Retina (tissue), 1 donor: ENCODE measurements at regions not wholly inside any gene's neighbourhood (a gene's known extent, or its start where the extent isn't known, plus 50 kb on each side); places are given as distances from the start of the nearest gene placed in this dataset.

Experiments
- DNase-seq: peaks from one replicate; pipeline ENCODE4 v3.0.0-alpha.2; 2016

GRCh38 chr5:144918371-144918770 lies 747.7 kb downstream of the KCTD16 start:
- no peak for DNase-seq

- DNase-seq = no peak
Observed at GRCh38 chr5:144915452-144915851, 744.8 kb downstream of the KCTD16 start.

DNA sequence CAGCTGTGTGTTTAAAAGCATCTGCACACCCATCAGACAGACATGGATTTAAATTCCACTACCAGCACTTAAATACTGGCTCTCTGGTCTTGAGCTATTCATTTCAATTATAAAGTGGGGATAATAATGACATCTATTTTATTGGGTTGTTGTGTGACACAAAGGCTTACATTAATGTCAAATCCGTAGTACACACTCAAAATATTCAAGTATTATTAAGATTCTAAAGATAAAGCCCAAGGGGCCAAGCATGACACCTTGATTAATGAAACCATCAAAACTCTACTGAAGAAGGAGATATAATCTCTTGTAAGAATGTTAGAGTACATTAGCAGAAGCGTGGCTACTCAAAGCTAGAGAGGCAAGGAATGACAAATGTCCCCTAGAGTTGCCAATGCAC lies 743.0 kb downstream of the KCTD16 start:
- DNase-seq = no peak

DNA sequence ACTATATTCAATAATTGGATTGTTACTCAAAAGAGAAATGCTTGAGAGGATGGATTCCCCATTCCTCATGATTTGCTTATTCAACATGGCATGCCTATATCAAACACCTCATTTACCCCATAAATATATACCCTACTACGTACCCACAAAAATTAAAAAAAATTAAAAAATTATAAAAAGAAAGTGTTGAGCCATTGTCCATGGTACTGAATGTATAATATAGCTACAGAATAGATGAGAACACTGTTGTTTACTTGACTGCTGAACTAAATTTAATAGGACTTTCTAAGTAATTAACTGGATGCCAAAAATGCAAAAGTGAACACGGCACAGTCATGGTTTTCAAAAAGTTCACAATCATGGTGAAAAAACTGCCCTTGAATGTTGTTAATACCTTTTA lies 725.8 kb downstream of the KCTD16 start:
- DNase-seq = no peak

- no peak for DNase-seq
Observed at GRCh38 chr5:144886668-144887067, 716.0 kb downstream of the KCTD16 start.

- no peak for DNase-seq
Observed at GRCh38 chr5:144882739-144883283, 712.1 kb downstream of the KCTD16 start.

GRCh38 chr5:144880513-144880912 lies 709.8 kb downstream of the KCTD16 start:
- DNase-seq = no peak

DNA sequence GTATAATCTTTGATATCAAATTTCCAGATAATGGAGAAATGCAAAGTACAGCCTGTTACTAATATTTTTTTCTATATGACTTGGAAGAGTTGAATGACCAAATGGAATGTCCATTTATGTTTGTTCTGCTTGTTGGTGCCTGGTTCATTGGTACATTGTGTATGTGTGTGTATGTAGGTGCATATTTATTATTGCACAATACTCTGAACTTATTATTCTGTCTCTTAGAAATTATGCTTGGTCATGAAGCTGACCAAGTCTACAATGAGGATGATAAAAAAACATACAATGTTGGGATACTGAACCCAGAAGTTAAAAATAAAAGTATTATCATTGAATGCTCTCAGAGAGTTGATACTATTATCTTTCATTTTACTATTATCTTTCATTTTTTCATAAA lies 706.3 kb downstream of the KCTD16 start:
- DNase-seq = no peak

- no peak for DNase-seq
Observed at GRCh38 chr5:144873076-144873475, 702.4 kb downstream of the KCTD16 start.

- DNase-seq = no peak
Observed at GRCh38 chr5:144864118-144864517, 693.4 kb downstream of the KCTD16 start.

DNA sequence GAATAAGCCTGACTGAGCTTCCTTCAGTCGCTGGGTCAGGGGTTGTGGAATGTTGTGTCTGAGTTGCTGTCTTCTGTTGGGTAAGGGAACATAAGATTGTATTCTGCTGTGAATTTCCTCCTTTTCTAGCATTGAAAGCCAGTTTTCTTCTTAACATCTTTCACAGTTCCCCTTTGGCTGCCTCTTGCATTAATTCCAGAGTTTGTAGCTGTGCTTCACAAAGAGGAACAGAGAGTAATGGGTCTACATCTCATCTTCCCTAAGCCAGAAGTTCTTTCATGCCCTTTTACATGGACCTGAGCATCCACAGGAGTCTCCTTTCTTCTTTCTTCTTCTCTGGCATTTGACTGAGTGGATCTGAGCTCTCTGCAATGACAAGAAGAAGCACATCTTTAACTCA lies 686.8 kb downstream of the KCTD16 start:
- DNase-seq = no peak

GRCh38 chr5:144844086-144844485 lies 673.4 kb downstream of the KCTD16 start:
- no peak for DNase-seq

- no peak for DNase-seq
Observed at GRCh38 chr5:144832416-144832815, 661.7 kb downstream of the KCTD16 start.

- DNase-seq = no peak
Observed at GRCh38 chr5:144831650-144832049, 661.0 kb downstream of the KCTD16 start.

GRCh38 chr5:144822503-144822902 lies 651.8 kb downstream of the KCTD16 start:
- DNase-seq = no peak

DNA sequence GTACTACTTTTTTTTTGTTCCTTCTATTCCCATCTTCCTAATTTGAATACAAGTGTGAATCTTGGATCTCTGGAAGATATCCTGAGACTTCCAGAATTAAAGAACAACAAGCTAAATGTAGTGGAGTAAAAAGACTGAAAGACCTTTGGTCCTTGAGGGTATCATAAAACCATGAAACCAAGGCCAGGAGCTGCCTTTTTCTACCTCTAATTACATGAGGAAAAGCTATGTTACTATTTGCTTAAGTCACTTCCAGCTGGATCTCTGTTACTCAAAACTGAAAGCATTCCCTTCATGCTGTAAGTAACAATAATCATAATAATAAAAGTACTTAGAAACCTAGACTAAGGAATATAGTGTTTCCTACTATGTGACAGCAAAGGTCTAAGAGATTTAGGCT lies 649.6 kb downstream of the KCTD16 start:
- no peak for DNase-seq

- DNase-seq = no peak
Observed at GRCh38 chr5:144815131-144815530, 644.5 kb downstream of the KCTD16 start.

GRCh38 chr5:144812763-144813162 lies 642.1 kb downstream of the KCTD16 start:
- no peak for DNase-seq

- no peak for DNase-seq
Observed at GRCh38 chr5:144800169-144800568, 629.5 kb downstream of the KCTD16 start.

- no peak for DNase-seq
Observed at GRCh38 chr5:144798595-144798994, 627.9 kb downstream of the KCTD16 start.

DNA sequence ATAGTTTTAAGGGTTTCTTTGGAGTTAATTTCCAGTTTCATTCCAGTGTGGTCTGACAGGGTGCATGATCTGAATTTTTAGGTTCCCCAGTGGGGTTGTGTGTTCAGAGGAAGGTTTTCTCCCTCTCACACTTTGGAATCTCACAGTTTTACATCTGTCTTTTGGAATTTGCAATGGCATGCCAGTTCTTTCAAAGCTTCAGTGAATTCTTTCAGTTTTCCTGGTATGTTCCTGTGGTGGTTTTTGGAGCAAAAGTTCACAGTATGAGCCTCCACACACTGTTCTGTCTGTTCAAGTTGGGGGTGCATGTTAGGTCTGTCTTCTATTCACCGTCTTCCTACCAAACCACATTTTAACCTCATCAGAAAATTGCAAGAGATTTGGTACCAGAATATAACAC lies 624.2 kb downstream of the KCTD16 start:
- no peak for DNase-seq

DNA sequence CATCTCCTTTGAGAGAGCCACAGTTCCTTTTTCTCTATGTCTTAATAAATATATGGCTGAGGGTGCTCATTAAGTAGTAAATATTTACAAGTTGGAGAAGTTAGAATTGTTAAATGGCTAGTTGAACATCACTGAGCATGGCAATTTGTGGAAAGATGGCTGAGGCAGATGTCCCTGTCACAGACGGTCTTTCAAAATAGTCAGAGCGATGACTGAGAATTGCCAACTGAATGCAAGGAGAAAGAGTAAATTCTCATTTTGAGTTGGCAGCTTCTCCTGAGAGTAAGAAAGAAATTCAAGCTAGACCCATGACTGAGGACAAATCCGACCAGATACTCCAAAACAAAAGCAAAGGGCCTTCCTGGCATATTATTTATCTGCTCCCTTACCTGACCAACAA lies 617.9 kb downstream of the KCTD16 start:
- no peak for DNase-seq

- DNase-seq = no peak
Observed at GRCh38 chr5:144788046-144788445, 617.4 kb downstream of the KCTD16 start.

DNA sequence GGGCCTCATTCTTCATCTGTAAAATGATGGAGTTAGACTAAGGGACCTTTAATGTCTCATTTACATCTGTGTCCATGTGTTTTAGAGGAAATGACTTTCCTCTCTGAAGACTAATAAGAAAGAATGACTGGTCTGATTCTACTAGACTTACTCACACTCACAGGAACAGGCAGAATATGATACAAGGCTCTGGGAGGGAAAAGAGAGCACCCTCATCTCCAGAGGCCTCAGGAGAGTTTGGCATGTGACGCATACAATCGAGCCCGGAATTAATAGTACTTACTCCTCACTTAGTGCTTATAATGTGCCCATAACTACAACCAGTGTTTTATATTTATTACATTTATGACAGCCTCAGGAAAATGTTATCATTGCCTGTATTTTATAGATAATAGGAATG lies 608.7 kb downstream of the KCTD16 start:
- DNase-seq = no peak

DNA sequence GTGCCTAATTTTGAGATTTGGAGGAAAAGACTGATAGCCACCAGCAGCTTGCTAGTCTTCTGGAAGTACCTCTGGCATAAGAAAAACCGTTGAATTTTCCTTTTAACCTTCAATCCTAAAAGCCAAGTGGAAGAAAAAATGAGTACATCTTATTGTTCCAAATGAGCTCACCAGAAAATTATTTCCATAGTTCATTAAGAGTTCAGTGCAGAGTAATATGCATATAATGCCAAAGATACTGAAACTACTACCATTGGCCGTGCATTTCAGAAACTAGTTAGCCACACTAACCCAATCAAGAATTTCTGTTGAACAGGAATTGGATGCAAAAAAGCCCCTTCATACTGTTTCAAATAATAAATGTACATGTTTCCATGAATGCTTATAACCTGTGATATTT lies 607.9 kb downstream of the KCTD16 start:
- no peak for DNase-seq

- no peak for DNase-seq
Observed at GRCh38 chr5:144774197-144774596, 603.5 kb downstream of the KCTD16 start.
